ENCODE measurements at regions not wholly inside any gene's neighbourhood (a gene's known extent, or its start where the extent isn't known, plus 50 kb on each side); places are given as distances from the start of the nearest gene placed in this dataset.

- no peaks in the 10 kb centered on the region for H3K36me3 ChIP-seq
- no peak for TF ChIP-seq CTCF (IDR thresholded peaks at IDR 0.05)
These were observed 291.3 kb downstream of the ALDH8A1 start for GRCh38 chr6:134658596-134658995.

GRCh38 chr6:134657751-134658527 is 292.0 kb downstream of the ALDH8A1 start:
- Histone ChIP-seq H3K27ac (no peak overlapping the region), H3K36me3 (no peaks in the 10 kb centered on the region), H3K4me1 (no peaks in the 10 kb centered on the region), H3K9me3 (no peaks in the 10 kb centered on the region), H3K27me3 (no peaks in the 10 kb centered on the region), H3K4me3 (no peak overlapping the region)
- TF ChIP-seq CTCF (IDR thresholded peaks at IDR 0.05) = no peak
- no peak for DNase-seq (ENCODE audit: low spot score)

More at GRCh38 chr6:134658596-134658995, 291.3 kb downstream of the ALDH8A1 start:
- Histone ChIP-seq H3K9me3 (no peaks in the 10 kb centered on the region), H3K4me1 (no peaks in the 10 kb centered on the region), H3K27me3 (no peaks in the 10 kb centered on the region), H3K27ac (no peak overlapping the region), H3K4me3 (no peak overlapping the region)
- DNase-seq (ENCODE audit: low spot score) = no peak

GRCh38 chr6:134657343-134657742 is 292.6 kb downstream of the ALDH8A1 start:
- no peak overlapping the region for H3K27ac ChIP-seq
- H3K27me3 ChIP-seq = no peaks in the 10 kb centered on the region
- no peak for TF ChIP-seq CTCF (IDR thresholded peaks at IDR 0.05)
- H3K36me3 ChIP-seq = no peaks in the 10 kb centered on the region
- no peaks in the 10 kb centered on the region for H3K9me3 ChIP-seq
- no peak overlapping the region for H3K4me3 ChIP-seq
- no peak for DNase-seq (ENCODE audit: low spot score)
- no peaks in the 10 kb centered on the region for H3K4me1 ChIP-seq

GRCh38 chr6:134654751-134655150 is 295.1 kb downstream of the ALDH8A1 start:
- H3K4me1 ChIP-seq = no peaks in the 10 kb centered on the region
- H3K9me3 ChIP-seq = no peaks in the 10 kb centered on the region
- H3K27ac ChIP-seq = no peak overlapping the region
- no peaks in the 10 kb centered on the region for H3K27me3 ChIP-seq
- no peak for DNase-seq (ENCODE audit: low spot score)
- H3K4me3 ChIP-seq = no peak overlapping the region
- TF ChIP-seq CTCF (IDR thresholded peaks at IDR 0.05) = no peak
- no peaks in the 10 kb centered on the region for H3K36me3 ChIP-seq

- no peak for TF ChIP-seq CTCF (IDR thresholded peaks at IDR 0.05)
- Histone ChIP-seq H3K9me3 (no peaks in the 10 kb centered on the region), H3K36me3 (no peaks in the 10 kb centered on the region), H3K27ac (no peak overlapping the region), H3K4me1 (no peaks in the 10 kb centered on the region), H3K27me3 (no peaks in the 10 kb centered on the region), H3K4me3 (no peak overlapping the region)
- DNase-seq (ENCODE audit: low spot score) = no peak
These were observed 298.4 kb downstream of the ALDH8A1 start for GRCh38 chr6:134651519-134651918.

GRCh38 chr6:134647861-134648260 is 302.0 kb downstream of the ALDH8A1 start:
- H3K4me3 ChIP-seq = no peak overlapping the region
- H3K4me1 ChIP-seq = no peaks in the 10 kb centered on the region
- no peaks in the 10 kb centered on the region for H3K27me3 ChIP-seq
- no peaks in the 10 kb centered on the region for H3K36me3 ChIP-seq
- no peak overlapping the region for H3K27ac ChIP-seq
- TF ChIP-seq CTCF (IDR thresholded peaks at IDR 0.05) = no peak
- DNase-seq (ENCODE audit: low spot score) = no peak
- H3K9me3 ChIP-seq = no peaks in the 10 kb centered on the region
